ENCODE measurements at regions not wholly inside any gene's neighbourhood (a gene's known extent, or its start where the extent isn't known, plus 50 kb on each side); places are given as distances from the start of the nearest gene placed in this dataset. TPM values are rescaled to one million over a fixed set of nuclear protein-coding genes. Genes with fewer than 3 reads are reported as not detected.

Small RNA genes lying in the stretch of these regions (microRNA-seq; reads per million reads assigned to microRNA genes)
- gene MIR138-1 (ENCODE audit: borderline microRNAs expressed, borderline number of aligned reads, borderline replicate concordance) = not detected
